ENCODE measurements at regions not wholly inside any gene's neighbourhood (a gene's known extent, or its start where the extent isn't known, plus 50 kb on each side); places are given as distances from the start of the nearest gene placed in this dataset.

DNA sequence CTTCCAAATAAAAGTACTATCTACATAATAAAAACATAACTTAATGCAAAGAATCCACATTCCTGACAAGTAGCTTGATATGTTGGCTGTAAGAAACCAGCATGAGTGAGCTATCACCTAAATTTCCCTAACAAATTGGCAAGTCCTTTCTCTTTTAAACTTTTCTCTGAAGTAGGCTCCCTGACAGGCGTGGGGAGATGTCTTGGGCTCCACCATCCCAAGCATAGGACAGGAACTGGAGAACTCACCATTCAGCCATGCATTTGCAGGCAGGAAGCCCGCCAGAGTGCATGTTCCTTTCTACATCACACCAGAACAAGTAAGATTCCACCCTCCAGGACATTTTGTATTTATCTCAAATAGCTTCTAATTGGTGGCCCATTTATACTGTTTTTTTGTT lies 921.9 kb upstream of the CELF4 start:
- no peak overlapping the region for H3K27ac ChIP-seq
- TF ChIP-seq, protein P1, sequence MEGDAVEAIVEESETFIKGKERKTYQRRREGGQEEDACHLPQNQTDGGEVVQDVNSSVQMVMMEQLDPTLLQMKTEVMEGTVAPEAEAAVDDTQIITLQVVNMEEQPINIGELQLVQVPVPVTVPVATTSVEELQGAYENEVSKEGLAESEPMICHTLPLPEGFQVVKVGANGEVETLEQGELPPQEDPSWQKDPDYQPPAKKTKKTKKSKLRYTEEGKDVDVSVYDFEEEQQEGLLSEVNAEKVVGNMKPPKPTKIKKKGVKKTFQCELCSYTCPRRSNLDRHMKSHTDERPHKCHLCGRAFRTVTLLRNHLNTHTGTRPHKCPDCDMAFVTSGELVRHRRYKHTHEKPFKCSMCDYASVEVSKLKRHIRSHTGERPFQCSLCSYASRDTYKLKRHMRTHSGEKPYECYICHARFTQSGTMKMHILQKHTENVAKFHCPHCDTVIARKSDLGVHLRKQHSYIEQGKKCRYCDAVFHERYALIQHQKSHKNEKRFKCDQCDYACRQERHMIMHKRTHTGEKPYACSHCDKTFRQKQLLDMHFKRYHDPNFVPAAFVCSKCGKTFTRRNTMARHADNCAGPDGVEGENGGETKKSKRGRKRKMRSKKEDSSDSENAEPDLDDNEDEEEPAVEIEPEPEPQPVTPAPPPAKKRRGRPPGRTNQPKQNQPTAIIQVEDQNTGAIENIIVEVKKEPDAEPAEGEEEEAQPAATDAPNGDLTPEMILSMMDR (IDR thresholded peaks at IDR 0.05): no peak

DNA sequence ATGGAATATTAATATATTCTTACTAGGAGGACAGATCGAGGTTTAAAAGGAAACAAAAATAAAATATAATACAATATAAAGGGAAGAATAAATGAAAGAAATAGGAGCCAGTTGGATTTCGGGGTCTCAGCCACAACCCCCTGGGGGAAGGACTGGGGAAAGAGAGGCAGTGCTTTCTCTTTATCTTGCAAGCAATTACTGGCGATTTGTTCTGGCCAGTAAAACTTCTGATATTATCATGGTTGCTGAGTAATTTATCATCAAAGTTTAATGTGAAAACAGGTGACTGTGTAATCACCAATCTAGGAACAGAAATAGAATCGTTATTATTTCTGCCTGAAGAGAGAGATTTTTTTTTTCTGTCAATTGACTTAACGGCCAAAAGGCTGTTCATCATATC lies 917.7 kb upstream of the CELF4 start:
- Histone ChIP-seq H3K4me3 (no peak overlapping the region), H3K27ac (no peak overlapping the region), H3K27me3 (replicated peaks; ENCODE audit: insufficient read depth) (no peaks in the 10 kb centered on the region), H3K9me3 (no peaks in the 10 kb centered on the region), H3K4me1 (ENCODE audit: control insufficient read depth in 1 of 2, low read depth in 2 of 2) (no peaks in the 10 kb centered on the region), H3K36me3 (no peaks in the 10 kb centered on the region)
- DNase-seq (ENCODE audit: low spot score) (no peak), ATAC-seq (ENCODE audit: insufficient number of reproducible peaks, low FRiP score, low read depth) (no peak)
- TF ChIP-seq, protein P1 (IDR thresholded peaks at IDR 0.05): no peak

More for the DNA sequence above, 921.9 kb upstream of the CELF4 start:
- no peaks in the 10 kb centered on the region for H3K4me1 ChIP-seq (ENCODE audit: control insufficient read depth in 1 of 2, low read depth in 2 of 2)
- no peak overlapping the region for H3K4me3 ChIP-seq
- ATAC-seq (ENCODE audit: insufficient number of reproducible peaks, low FRiP score, low read depth) (no peak), DNase-seq (ENCODE audit: low spot score) (no peak)
- no peaks in the 10 kb centered on the region for H3K36me3 ChIP-seq
- H3K27me3 ChIP-seq (replicated peaks; ENCODE audit: insufficient read depth): no peaks in the 10 kb centered on the region
- H3K9me3 ChIP-seq: no peaks in the 10 kb centered on the region

DNA sequence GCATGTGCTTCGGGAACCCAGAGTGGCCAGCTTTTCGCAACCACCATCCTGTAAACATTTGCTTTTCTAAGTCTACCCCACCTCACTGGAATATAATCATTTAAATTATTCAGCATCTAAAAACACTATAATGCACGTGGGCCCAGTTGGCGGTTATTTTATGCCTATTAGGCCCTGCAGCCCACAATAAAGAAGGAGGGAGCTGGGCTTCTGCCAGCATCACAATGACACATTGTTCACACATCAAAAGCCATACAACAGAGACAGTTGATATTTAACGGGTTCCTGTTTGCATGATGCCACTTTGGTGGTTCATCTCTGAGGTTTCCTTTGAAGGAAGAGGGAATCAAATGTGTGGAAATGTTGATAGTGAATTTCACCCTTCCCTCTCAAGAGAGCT lies 916.0 kb upstream of the CELF4 start:
- TF ChIP-seq, protein P1 (IDR thresholded peaks at IDR 0.05): no peak
- Histone ChIP-seq H3K27ac (no peak overlapping the region), H3K36me3 (no peaks in the 10 kb centered on the region), H3K4me1 (ENCODE audit: control insufficient read depth in 1 of 2, low read depth in 2 of 2) (no peaks in the 10 kb centered on the region), H3K9me3 (no peaks in the 10 kb centered on the region), H3K27me3 (replicated peaks; ENCODE audit: insufficient read depth) (no peaks in the 10 kb centered on the region), H3K4me3 (no peak overlapping the region)
- DNase-seq (ENCODE audit: low spot score) (no peak), ATAC-seq (ENCODE audit: insufficient number of reproducible peaks, low FRiP score, low read depth) (no peak)

DNA sequence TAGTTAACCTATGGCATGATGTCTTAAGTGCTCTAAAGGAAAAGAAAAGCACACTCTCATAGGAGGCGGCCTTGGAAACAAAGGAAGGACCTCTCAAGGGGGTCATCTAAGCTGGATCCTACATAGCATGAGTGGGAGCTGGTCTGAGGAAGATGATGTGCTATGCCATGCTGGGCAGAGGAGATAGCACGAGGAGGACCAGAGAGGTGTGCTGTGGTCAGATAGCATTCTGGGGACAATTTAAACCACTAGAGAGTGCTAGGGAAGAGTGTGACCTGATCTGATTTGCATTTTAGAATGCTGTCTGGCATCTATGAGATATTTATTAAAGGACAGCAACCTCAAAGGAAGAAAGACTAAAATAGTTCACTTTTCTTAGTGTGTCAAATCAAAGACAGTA lies 910.1 kb upstream of the CELF4 start:
- no peak for DNase-seq (ENCODE audit: low spot score)
- ATAC-seq (ENCODE audit: insufficient number of reproducible peaks, low FRiP score, low read depth): no peak
- TF ChIP-seq, protein P1 (IDR thresholded peaks at IDR 0.05): no peak
- no peaks in the 10 kb centered on the region for H3K36me3 ChIP-seq
- no peak overlapping the region for H3K27ac ChIP-seq
- H3K4me1 ChIP-seq (ENCODE audit: control insufficient read depth in 1 of 2, low read depth in 2 of 2): no peaks in the 10 kb centered on the region
- H3K9me3 ChIP-seq: no peaks in the 10 kb centered on the region
- H3K4me3 ChIP-seq: no peak overlapping the region
- no peaks in the 10 kb centered on the region for H3K27me3 ChIP-seq (replicated peaks; ENCODE audit: insufficient read depth)

DNA sequence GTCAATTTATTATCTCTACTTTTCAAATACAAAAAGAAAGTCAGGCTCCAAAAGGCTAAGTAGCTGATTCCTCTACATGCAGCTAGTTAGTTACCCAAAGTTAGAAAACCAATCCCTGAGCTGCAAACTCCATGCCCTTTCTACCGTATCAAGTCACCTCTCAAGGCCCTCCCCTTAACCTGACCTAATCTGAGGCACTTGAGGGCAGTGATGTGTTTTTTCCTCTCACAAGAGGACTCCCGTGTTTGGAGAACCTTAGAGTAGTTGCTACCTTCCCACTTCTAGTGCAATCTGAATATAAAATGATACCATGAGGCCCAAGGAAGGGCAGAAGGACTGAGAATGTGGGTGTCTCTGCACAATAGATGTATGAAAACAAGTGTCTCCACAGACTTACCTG lies 907.9 kb upstream of the CELF4 start:
- H3K27ac ChIP-seq: no peak overlapping the region
- DNase-seq (ENCODE audit: low spot score) (no peak), ATAC-seq (ENCODE audit: insufficient number of reproducible peaks, low FRiP score, low read depth) (no peak)
- H3K9me3 ChIP-seq: no peaks in the 10 kb centered on the region
- no peak overlapping the region for H3K4me3 ChIP-seq
- TF ChIP-seq, protein P1 (IDR thresholded peaks at IDR 0.05): no peak
- no peaks in the 10 kb centered on the region for H3K27me3 ChIP-seq (replicated peaks; ENCODE audit: insufficient read depth)
- no peaks in the 10 kb centered on the region for H3K4me1 ChIP-seq (ENCODE audit: control insufficient read depth in 1 of 2, low read depth in 2 of 2)
- H3K36me3 ChIP-seq: no peaks in the 10 kb centered on the region
